ENCODE measurements at regions not wholly inside any gene's neighbourhood (a gene's known extent, or its start where the extent isn't known, plus 50 kb on each side); places are given as distances from the start of the nearest gene placed in this dataset.

DNA sequence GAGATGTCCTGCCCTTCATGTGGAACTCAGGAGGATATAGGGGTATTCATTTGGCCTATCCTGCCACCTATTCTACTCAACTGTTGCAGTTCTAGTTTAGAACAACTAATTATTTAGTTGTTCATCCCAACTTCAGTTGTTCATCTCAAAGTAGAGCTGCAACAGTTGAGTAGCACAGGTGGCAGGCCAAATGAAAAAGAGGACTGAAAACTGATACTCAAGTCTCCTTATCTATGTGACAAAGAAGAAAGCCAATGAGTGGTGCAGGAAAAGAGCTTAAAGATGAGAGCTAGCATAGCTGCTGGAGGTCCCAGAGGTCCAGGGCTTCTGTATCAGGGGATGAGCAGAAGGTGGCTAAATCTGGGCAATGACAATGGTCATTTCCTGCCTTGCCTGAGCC, 148.9 kb upstream of the KITLG start:
- no peaks in the 10 kb centered on the region for H3K36me3 Mint-ChIP-seq (ENCODE audit: low read depth)
- Histone ChIP-seq H3K4me1 (ENCODE audit: control insufficient read depth, insufficient read depth, low read length) (no peaks in the 10 kb centered on the region), H3K9me3 (ENCODE audit: control insufficient read depth, low read length) (no peaks in the 10 kb centered on the region), H3K27ac (ENCODE audit: low read depth, low read length) (no peak overlapping the region), H3K9ac (ENCODE audit: extremely low read depth, low read length, poor library complexity, severe bottlenecking) (no peak overlapping the region), H3K36me3 (ENCODE audit: control insufficient read depth, insufficient read depth, low read length) (no peaks in the 10 kb centered on the region), H3K27me3 (ENCODE audit: control insufficient read depth, insufficient read depth, low read length, poor library complexity, severe bottlenecking) (no peaks in the 10 kb centered on the region), H3K4me3 (ENCODE audit: low read length) (no peak overlapping the region)
- TF ChIP-seq, protein P1, sequence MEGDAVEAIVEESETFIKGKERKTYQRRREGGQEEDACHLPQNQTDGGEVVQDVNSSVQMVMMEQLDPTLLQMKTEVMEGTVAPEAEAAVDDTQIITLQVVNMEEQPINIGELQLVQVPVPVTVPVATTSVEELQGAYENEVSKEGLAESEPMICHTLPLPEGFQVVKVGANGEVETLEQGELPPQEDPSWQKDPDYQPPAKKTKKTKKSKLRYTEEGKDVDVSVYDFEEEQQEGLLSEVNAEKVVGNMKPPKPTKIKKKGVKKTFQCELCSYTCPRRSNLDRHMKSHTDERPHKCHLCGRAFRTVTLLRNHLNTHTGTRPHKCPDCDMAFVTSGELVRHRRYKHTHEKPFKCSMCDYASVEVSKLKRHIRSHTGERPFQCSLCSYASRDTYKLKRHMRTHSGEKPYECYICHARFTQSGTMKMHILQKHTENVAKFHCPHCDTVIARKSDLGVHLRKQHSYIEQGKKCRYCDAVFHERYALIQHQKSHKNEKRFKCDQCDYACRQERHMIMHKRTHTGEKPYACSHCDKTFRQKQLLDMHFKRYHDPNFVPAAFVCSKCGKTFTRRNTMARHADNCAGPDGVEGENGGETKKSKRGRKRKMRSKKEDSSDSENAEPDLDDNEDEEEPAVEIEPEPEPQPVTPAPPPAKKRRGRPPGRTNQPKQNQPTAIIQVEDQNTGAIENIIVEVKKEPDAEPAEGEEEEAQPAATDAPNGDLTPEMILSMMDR (conservative IDR thresholded peaks at IDR 0.05), result no peak
- H3K27me3 Mint-ChIP-seq (ENCODE audit: insufficient read depth), result no peaks in the 10 kb centered on the region
- peaks cover 8% of the 10 kb centered on the region for H3K4me1 Mint-ChIP-seq
- H3K9me3 Mint-ChIP-seq, result no peaks in the 10 kb centered on the region
- H3K27ac Mint-ChIP-seq, result no peak overlapping the region
- H3K4me3 Mint-ChIP-seq, result no peak overlapping the region
- no peak for DNase-seq

DNA sequence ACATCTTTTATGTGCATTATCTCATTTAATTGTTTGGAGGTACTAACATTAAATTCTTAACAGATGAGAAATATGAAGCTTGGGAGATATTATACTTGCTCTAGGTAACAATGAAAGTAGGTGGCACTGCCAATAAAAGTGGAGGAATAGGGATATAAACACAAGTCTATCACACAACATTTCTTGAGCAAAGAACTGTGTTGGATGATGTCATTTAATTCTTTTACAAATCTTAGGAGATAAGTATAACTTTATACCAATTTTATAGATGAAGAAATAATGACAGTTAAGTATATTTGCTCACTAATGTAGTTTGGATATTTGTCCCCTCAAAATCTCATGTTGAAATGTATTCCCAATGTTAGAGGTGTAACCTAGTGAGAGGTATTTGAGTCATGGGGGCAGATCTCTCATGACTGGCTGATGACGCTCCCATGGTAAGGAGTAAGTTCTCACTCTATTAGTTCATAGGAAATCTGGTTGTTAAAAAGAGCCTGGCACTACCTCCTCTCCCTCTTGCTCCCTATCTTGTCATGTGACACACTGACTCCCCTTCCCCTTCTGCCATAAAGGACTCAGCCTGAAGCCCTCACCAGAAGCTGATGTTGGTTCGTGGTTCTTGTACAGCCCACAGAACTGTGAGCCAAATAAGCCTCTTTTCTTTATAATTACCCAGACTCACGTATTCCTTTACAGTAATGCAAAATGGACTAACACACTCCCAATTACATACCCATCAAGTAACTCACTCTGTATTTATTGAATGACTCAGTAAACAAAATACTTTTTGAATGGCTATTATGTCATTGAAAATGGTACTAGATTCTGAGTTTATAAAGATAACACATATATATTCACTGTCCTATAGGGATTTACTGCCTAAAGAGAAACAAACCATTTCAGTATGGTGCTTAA, 146.8 kb upstream of the KITLG start:
- Histone ChIP-seq H3K9me3 (ENCODE audit: control insufficient read depth, low read length) (no peaks in the 10 kb centered on the region), H3K27me3 (ENCODE audit: control insufficient read depth, insufficient read depth, low read length, poor library complexity, severe bottlenecking) (no peaks in the 10 kb centered on the region), H3K36me3 (ENCODE audit: control insufficient read depth, insufficient read depth, low read length) (no peaks in the 10 kb centered on the region), H3K9ac (ENCODE audit: extremely low read depth, low read length, poor library complexity, severe bottlenecking) (no peak overlapping the region), H3K27ac (ENCODE audit: low read depth, low read length) (no peak overlapping the region), H3K4me3 (ENCODE audit: low read length) (no peak overlapping the region), H3K4me1 (ENCODE audit: control insufficient read depth, insufficient read depth, low read length) (no peaks in the 10 kb centered on the region)
- DNase-seq, result no peak
- Mint-ChIP-seq H3K27me3 (ENCODE audit: insufficient read depth) (no peaks in the 10 kb centered on the region), H3K4me1 (peaks cover 5% of the 10 kb centered on the region), H3K9me3 (no peaks in the 10 kb centered on the region), H3K27ac (no peak overlapping the region), H3K4me3 (no peak overlapping the region), H3K36me3 (ENCODE audit: low read depth) (no peaks in the 10 kb centered on the region)
- TF ChIP-seq, protein P1 (conservative IDR thresholded peaks at IDR 0.05), result no peak
- WGBS, 2 experiments (ENCODE audit: insufficient coverage in 1 of 2, insufficient read length in 1 of 2), result 86 to 96% methylated on average over 1 to 3 of the region's 3 CpGs

DNA sequence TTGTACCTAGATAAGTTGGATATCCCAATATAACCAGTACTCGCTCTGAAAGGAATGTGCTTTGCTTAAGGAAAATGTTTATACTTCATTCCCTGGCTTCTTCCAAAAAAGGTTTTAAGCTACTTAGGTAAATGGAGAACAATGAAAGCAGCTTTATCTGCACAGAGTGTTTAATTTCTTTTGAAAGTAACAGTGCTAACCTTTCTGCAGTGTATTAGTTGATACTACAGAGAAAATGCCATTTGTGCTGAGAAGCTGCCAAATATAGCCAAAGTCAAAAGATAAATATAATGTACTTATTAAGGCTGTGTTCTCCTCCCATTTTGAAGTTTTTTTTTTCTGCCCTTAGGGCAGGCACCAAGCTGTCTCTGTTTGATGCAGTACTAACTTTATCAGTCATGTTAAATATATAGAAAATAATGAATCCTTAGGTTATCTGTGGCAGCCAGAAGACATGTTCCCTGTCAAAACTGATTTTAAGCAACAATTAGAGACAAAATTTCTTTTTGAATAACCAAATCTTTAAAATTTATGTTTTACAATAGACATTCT, 145.4 kb upstream of the KITLG start:
- H3K9me3 Mint-ChIP-seq, result no peaks in the 10 kb centered on the region
- no peak for DNase-seq
- Histone ChIP-seq H3K27ac (ENCODE audit: low read depth, low read length) (no peak overlapping the region), H3K27me3 (ENCODE audit: control insufficient read depth, insufficient read depth, low read length, poor library complexity, severe bottlenecking) (no peaks in the 10 kb centered on the region), H3K36me3 (ENCODE audit: control insufficient read depth, insufficient read depth, low read length) (no peaks in the 10 kb centered on the region), H3K4me3 (ENCODE audit: low read length) (no peak overlapping the region), H3K9ac (ENCODE audit: extremely low read depth, low read length, poor library complexity, severe bottlenecking) (no peak overlapping the region), H3K4me1 (ENCODE audit: control insufficient read depth, insufficient read depth, low read length) (no peaks in the 10 kb centered on the region), H3K9me3 (ENCODE audit: control insufficient read depth, low read length) (no peaks in the 10 kb centered on the region)
- no peaks in the 10 kb centered on the region for H3K27me3 Mint-ChIP-seq (ENCODE audit: insufficient read depth)
- peaks cover 5% of the 10 kb centered on the region for H3K4me1 Mint-ChIP-seq
- H3K27ac Mint-ChIP-seq, result no peak overlapping the region
- no peak overlapping the region for H3K4me3 Mint-ChIP-seq
- H3K36me3 Mint-ChIP-seq (ENCODE audit: low read depth), result no peaks in the 10 kb centered on the region
- WGBS, 2 experiments (ENCODE audit: insufficient coverage in 1 of 2, insufficient read length in 1 of 2), result 64 to 100% methylated on average over 1 of the region's 1 CpG
- TF ChIP-seq, protein P1 (conservative IDR thresholded peaks at IDR 0.05), result no peak
